WTC11 (cell line): ENCODE measurements at regions not wholly inside any gene's neighbourhood (a gene's known extent, or its start where the extent isn't known, plus 50 kb on each side); places are given as distances from the start of the nearest gene placed in this dataset.

Source experiments
- ATAC-seq: fragments of 200-7000 bp; cut with Tn5 transposase; 2 replicates; pipeline ENCODE4 v1.10.0; 2021; ENCODE audit warnings: mild to moderate bottlenecking, moderate library complexity
- CTCF ChIA-PET: fragments of 300-600 bp; sonication (Branson Sonifier 250); formaldehyde crosslinking; loops from one replicate; lab custom pipeline; 2021; ENCODE audit warnings: antibody characterized with exemption; lab: Charles Lee
- POLR2A ChIA-PET: fragments of 350-600 bp; sonication (Branson Sonifier 250); formaldehyde crosslinking; loops from one replicate; lab custom pipeline; 2021; ENCODE audit warnings: antibody characterized with exemption; lab: Charles Lee
- DNase-seq: peaks from one replicate; pipeline ENCODE4 v3.0.0; 2021; ENCODE audit warnings: low spot score
- H3K27ac Mint-ChIP-seq: 2 replicates; pipeline ENCODE4 v1.8.0; 2021; ENCODE audit warnings: mixed read lengths
- H3K27me3 Mint-ChIP-seq: 2 replicates; pipeline ENCODE4 v1.8.0; 2021; ENCODE audit warnings: low read depth, mild to moderate bottlenecking, moderate library complexity, mixed read lengths
- H3K36me3 Mint-ChIP-seq: 2 replicates; pipeline ENCODE4 v1.8.0; 2021; ENCODE audit warnings: mixed read lengths
- H3K4me1 Mint-ChIP-seq: 2 replicates; pipeline ENCODE4 v1.8.0; 2022; ENCODE audit warnings: mixed read lengths
- H3K4me3 Mint-ChIP-seq: 2 replicates; pipeline ENCODE4 v1.8.0; 2021; ENCODE audit warnings: mild to moderate bottlenecking, moderate library complexity, mixed read lengths
- H3K9me3 Mint-ChIP-seq: 2 replicates; pipeline ENCODE4 v1.8.0; 2021; ENCODE audit warnings: mixed read lengths
- CREB1 ChIP-seq: sonication (generic); formaldehyde crosslinking; IDR thresholded peaks from 2 replicates; pipeline ENCODE4 v1.8.0; 2023; ENCODE audit warnings: mild to moderate bottlenecking, missing genetic modification reagents
- EMX1 ChIP-seq: fragments of 250-450 bp; sonication (Bioruptor Pico); IDR thresholded peaks from 2 replicates; pipeline ENCODE4 v1.8.0; 2021; ENCODE audit warnings: mild to moderate bottlenecking
- ETV6 ChIP-seq: sonication (generic); formaldehyde crosslinking; IDR thresholded peaks from 2 replicates; pipeline ENCODE4 v1.8.1; 2022; ENCODE audit warnings: mild to moderate bottlenecking, missing genetic modification reagents
- NR1H2 ChIP-seq: sonication (generic); formaldehyde crosslinking; IDR thresholded peaks from 2 replicates; pipeline ENCODE4 v1.9.0; 2021; ENCODE audit warnings: mild to moderate bottlenecking, moderate library complexity, missing genetic modification reagents
- NR2C2 ChIP-seq: sonication (generic); formaldehyde crosslinking; IDR thresholded peaks from 2 replicates; pipeline ENCODE4 v1.8.0; 2022; ENCODE audit warnings: mild to moderate bottlenecking, missing genetic modification reagents
- RORB ChIP-seq: fragments of 250-450 bp; sonication (Bioruptor Pico); IDR thresholded peaks from 2 replicates; pipeline ENCODE4 v1.9.0; 2021; ENCODE audit warnings: mild to moderate bottlenecking
- ZBTB21 ChIP-seq: sonication (generic); formaldehyde crosslinking; IDR thresholded peaks from 2 replicates; pipeline ENCODE4 v1.8.1; 2023; ENCODE audit warnings: mild to moderate bottlenecking, missing genetic modification reagents, borderline replicate concordance
- ZBTB43 ChIP-seq: sonication (generic); formaldehyde crosslinking; IDR thresholded peaks from 2 replicates; pipeline ENCODE4 v1.8.1; 2023; ENCODE audit warnings: mild to moderate bottlenecking, missing genetic modification reagents
- ZNF232 ChIP-seq: sonication (generic); formaldehyde crosslinking; IDR thresholded peaks from 2 replicates; pipeline ENCODE4 v1.8.0; 2022; ENCODE audit warnings: mild to moderate bottlenecking, missing genetic modification reagents
- ZNF263 ChIP-seq: sonication (generic); formaldehyde crosslinking; IDR thresholded peaks from 2 replicates; pipeline ENCODE4 v1.8.1; 2022; ENCODE audit warnings: low read depth, mild to moderate bottlenecking, moderate library complexity, missing genetic modification reagents
- ZNF425 ChIP-seq: fragments of 250-450 bp; sonication (Bioruptor Pico); conservative IDR thresholded peaks from 2 replicates; pipeline ENCODE4 v1.9.0; 2021; ENCODE audit warnings: mild to moderate bottlenecking
- ZNF671 ChIP-seq: fragments of 250-450 bp; sonication (Bioruptor Pico); IDR thresholded peaks from 2 replicates; pipeline ENCODE4 v1.8.0; 2021; ENCODE audit warnings: mild to moderate bottlenecking
- TF ChIP-seq, protein P1 (sequence below): sonication (generic); formaldehyde crosslinking; IDR thresholded peaks from 2 replicates; pipeline ENCODE4 v1.8.0; 2023; ENCODE audit warnings: missing genetic modification reagents, mild to moderate bottlenecking, borderline replicate concordance
- TF ChIP-seq, protein P2 (sequence below): sonication (generic); formaldehyde crosslinking; IDR thresholded peaks from 2 replicates; pipeline ENCODE4 v1.8.0; 2022; ENCODE audit warnings: mild to moderate bottlenecking, missing genetic modification reagents
- TF ChIP-seq, protein P3 (sequence below): sonication (generic); formaldehyde crosslinking; IDR thresholded peaks from 2 replicates; pipeline ENCODE4 v1.8.1; 2022; ENCODE audit warnings: mild to moderate bottlenecking, missing genetic modification reagents, moderate library complexity, borderline replicate concordance
- TF ChIP-seq, protein P4 (sequence below): fragments of 250-450 bp; sonication (Bioruptor Pico); IDR thresholded peaks from 2 replicates; pipeline ENCODE4 v1.9.0; 2021; ENCODE audit warnings: moderate library complexity, mild to moderate bottlenecking, inconsistent platforms, borderline replicate concordance

- no peak for TF ChIP-seq ZBTB43 (CRISPR knock-in tag)
These were observed 154.3 kb upstream of the CRY1 start (continued) for GRCh38 chr12:107247650-107248049.

- peaks cover 5% of the 10 kb centered on the region for H3K4me1 Mint-ChIP-seq
- H3K27me3 Mint-ChIP-seq = no peaks in the 10 kb centered on the region; the same call in 1 of the 2 replicates
- peaks cover 3% of the 10 kb centered on the region; the same call in 1 of the 2 replicates for H3K9me3 Mint-ChIP-seq
- no peak overlapping the region for H3K27ac Mint-ChIP-seq
- no peak overlapping the region for H3K4me3 Mint-ChIP-seq
- ChIA-PET CTCF (no interaction called here), POLR2A (no interaction called here)
- DNase-seq = no peak
- TF ChIP-seq, protein P1, sequence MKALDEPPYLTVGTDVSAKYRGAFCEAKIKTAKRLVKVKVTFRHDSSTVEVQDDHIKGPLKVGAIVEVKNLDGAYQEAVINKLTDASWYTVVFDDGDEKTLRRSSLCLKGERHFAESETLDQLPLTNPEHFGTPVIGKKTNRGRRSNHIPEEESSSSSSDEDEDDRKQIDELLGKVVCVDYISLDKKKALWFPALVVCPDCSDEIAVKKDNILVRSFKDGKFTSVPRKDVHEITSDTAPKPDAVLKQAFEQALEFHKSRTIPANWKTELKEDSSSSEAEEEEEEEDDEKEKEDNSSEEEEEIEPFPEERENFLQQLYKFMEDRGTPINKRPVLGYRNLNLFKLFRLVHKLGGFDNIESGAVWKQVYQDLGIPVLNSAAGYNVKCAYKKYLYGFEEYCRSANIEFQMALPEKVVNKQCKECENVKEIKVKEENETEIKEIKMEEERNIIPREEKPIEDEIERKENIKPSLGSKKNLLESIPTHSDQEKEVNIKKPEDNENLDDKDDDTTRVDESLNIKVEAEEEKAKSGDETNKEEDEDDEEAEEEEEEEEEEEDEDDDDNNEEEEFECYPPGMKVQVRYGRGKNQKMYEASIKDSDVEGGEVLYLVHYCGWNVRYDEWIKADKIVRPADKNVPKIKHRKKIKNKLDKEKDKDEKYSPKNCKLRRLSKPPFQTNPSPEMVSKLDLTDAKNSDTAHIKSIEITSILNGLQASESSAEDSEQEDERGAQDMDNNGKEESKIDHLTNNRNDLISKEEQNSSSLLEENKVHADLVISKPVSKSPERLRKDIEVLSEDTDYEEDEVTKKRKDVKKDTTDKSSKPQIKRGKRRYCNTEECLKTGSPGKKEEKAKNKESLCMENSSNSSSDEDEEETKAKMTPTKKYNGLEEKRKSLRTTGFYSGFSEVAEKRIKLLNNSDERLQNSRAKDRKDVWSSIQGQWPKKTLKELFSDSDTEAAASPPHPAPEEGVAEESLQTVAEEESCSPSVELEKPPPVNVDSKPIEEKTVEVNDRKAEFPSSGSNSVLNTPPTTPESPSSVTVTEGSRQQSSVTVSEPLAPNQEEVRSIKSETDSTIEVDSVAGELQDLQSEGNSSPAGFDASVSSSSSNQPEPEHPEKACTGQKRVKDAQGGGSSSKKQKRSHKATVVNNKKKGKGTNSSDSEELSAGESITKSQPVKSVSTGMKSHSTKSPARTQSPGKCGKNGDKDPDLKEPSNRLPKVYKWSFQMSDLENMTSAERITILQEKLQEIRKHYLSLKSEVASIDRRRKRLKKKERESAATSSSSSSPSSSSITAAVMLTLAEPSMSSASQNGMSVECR (CRISPR knock-in tag) = no peak
- TF ChIP-seq ZNF232 (CRISPR knock-in tag) (no peak), NR1H2 (CRISPR knock-in tag) (no peak), ZBTB21 (CRISPR knock-in tag) (no peak), RORB (no peak), EMX1 (CRISPR knock-in tag) (no peak), ZNF671 (no peak), ETV6 (CRISPR knock-in tag) (no peak), ZNF263 (CRISPR knock-in tag) (no peak), ZNF425 (no peak), CREB1 (CRISPR knock-in tag) (no peak), NR2C2 (no peak)
- TF ChIP-seq, protein P2, sequence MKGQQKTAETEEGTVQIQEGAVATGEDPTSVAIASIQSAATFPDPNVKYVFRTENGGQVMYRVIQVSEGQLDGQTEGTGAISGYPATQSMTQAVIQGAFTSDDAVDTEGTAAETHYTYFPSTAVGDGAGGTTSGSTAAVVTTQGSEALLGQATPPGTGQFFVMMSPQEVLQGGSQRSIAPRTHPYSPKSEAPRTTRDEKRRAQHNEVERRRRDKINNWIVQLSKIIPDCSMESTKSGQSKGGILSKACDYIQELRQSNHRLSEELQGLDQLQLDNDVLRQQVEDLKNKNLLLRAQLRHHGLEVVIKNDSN (CRISPR knock-in tag) = no peak
- TF ChIP-seq, protein P3, sequence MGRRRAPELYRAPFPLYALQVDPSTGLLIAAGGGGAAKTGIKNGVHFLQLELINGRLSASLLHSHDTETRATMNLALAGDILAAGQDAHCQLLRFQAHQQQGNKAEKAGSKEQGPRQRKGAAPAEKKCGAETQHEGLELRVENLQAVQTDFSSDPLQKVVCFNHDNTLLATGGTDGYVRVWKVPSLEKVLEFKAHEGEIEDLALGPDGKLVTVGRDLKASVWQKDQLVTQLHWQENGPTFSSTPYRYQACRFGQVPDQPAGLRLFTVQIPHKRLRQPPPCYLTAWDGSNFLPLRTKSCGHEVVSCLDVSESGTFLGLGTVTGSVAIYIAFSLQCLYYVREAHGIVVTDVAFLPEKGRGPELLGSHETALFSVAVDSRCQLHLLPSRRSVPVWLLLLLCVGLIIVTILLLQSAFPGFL (CRISPR knock-in tag) = no peak
- TF ChIP-seq, protein P4, sequence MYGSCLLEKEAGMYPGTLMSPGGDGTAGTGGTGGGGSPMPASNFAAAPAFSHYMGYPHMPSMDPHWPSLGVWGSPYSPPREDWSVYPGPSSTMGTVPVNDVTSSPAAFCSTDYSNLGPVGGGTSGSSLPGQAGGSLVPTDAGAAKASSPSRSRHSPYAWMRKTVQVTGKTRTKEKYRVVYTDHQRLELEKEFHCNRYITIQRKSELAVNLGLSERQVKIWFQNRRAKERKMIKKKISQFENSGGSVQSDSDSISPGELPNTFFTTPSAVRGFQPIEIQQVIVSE (CRISPR knock-in tag) = no peak
- ATAC-seq = no peak
- H3K36me3 Mint-ChIP-seq = no peaks in the 10 kb centered on the region
These were observed 154.8 kb upstream of the CRY1 start for GRCh38 chr12:107248187-107248586.
